CD4-positive, alpha-beta T cell treated with Interleukin-1 beta for 1 hour (primary cell): ENCODE measurements at regions not wholly inside any gene's neighbourhood (a gene's known extent, or its start where the extent isn't known, plus 50 kb on each side); places are given as distances from the start of the nearest gene placed in this dataset.
"Not testable (repeated sequence)": the region's sequence is repeated elsewhere in the genome, so short reads cannot be mapped to it uniquely, and the experiment has no call there.

Experiments used
- DNase-seq, 2 donors: peaks; one replicate each; pipeline ENCODE4 v3.0.0-alpha.2; 2020 to 2022

- DNase-seq, result no peak
These were observed 153.7 kb upstream of the ADCY2 start for GRCh38 chr5:7242118-7242710.

- no peak for DNase-seq
These were observed 151.7 kb upstream of the ADCY2 start for GRCh38 chr5:7244208-7244607.

GRCh38 chr5:7245121-7245651 lies 150.8 kb upstream of the ADCY2 start:
- DNase-seq, result no peak

GRCh38 chr5:7246287-7246686 lies 149.7 kb upstream of the ADCY2 start:
- no peak for DNase-seq

GRCh38 chr5:7250004-7250403 lies 145.9 kb upstream of the ADCY2 start:
- DNase-seq, result no peak

- DNase-seq, result no peak
These were observed 145.3 kb upstream of the ADCY2 start for GRCh38 chr5:7250611-7251010.

- DNase-seq, result no peak
These were observed 144.8 kb upstream of the ADCY2 start for GRCh38 chr5:7251132-7251531.

- DNase-seq, result peak in 1 of 2 donors; percentile 1
These were observed 134.9 kb upstream of the ADCY2 start for GRCh38 chr5:7261049-7261448.

GRCh38 chr5:7261900-7262299 lies 134.0 kb upstream of the ADCY2 start:
- no peak for DNase-seq

- DNase-seq, result not testable (repeated sequence)
These were observed 132.4 kb upstream of the ADCY2 start for GRCh38 chr5:7263398-7264015.

- DNase-seq, result not testable (repeated sequence)
These were observed 130.2 kb upstream of the ADCY2 start for GRCh38 chr5:7265776-7266175.

- DNase-seq, result not testable (repeated sequence)
These were observed 127.2 kb upstream of the ADCY2 start for GRCh38 chr5:7268722-7269121.

- no peak for DNase-seq
These were observed 126.2 kb upstream of the ADCY2 start for GRCh38 chr5:7269591-7270274.

GRCh38 chr5:7271435-7272084 lies 124.4 kb upstream of the ADCY2 start:
- no peak for DNase-seq

- DNase-seq, result no peak
These were observed 123.5 kb upstream of the ADCY2 start for GRCh38 chr5:7272408-7272965.

- DNase-seq, result no peak
These were observed 121.7 kb upstream of the ADCY2 start for GRCh38 chr5:7274203-7274602.

- DNase-seq, result not testable (repeated sequence)
These were observed 106.3 kb upstream of the ADCY2 start for GRCh38 chr5:7289634-7290033.

GRCh38 chr5:7297821-7298220 lies 98.1 kb upstream of the ADCY2 start:
- DNase-seq, result not testable (repeated sequence)

- not testable (repeated sequence) for DNase-seq
These were observed 96.2 kb upstream of the ADCY2 start for GRCh38 chr5:7299731-7300130.

- DNase-seq, result not testable (repeated sequence)
These were observed 90.8 kb upstream of the ADCY2 start for GRCh38 chr5:7305000-7305674.

- DNase-seq, result peak in 1 of 2 donors; percentile 16
These were observed 89.4 kb upstream of the ADCY2 start for GRCh38 chr5:7306556-7306955.

- DNase-seq, result not testable (repeated sequence)
These were observed 88.2 kb upstream of the ADCY2 start for GRCh38 chr5:7307709-7308108.

- DNase-seq, result not testable (repeated sequence)
These were observed 86.2 kb upstream of the ADCY2 start for GRCh38 chr5:7309715-7310114.
